Skeletal muscle satellite cell (primary cell): ENCODE measurements at regions not wholly inside any gene's neighbourhood (a gene's known extent, or its start where the extent isn't known, plus 50 kb on each side); places are given as distances from the start of the nearest gene placed in this dataset.
A peak's percentile ranks its signal among the peaks of the same experiment; 100 is the strongest.

Experiments
- H3K27me3 ChIP-seq: 2 replicates; pipeline ENCODE4 v1.7.0; 2013; ENCODE audit warnings: low read length; ENCODE audit not compliant: control insufficient read depth, insufficient read depth
- H3K36me3 ChIP-seq: 2 replicates; pipeline ENCODE4 v1.7.0; 2013; ENCODE audit warnings: mild to moderate bottlenecking, control low read depth, low read length; ENCODE audit not compliant: insufficient read depth
- H3K4me1 ChIP-seq: 2 replicates; pipeline ENCODE4 v1.7.0; 2013; ENCODE audit warnings: low read length; ENCODE audit not compliant: control insufficient read depth, insufficient read depth
- H3K4me2 ChIP-seq: 2 replicates; pipeline ENCODE4 v1.7.0; 2013; ENCODE audit warnings: mild to moderate bottlenecking, low read length
- H3K4me3 ChIP-seq: 2 replicates; pipeline ENCODE4 v1.7.0; 2013; ENCODE audit warnings: low read length
- H3K9ac ChIP-seq: 2 replicates; pipeline ENCODE4 v1.7.0; 2013; ENCODE audit warnings: mild to moderate bottlenecking, low read depth, low read length, moderate library complexity
- H3K9me3 ChIP-seq: replicated peaks from 2 replicates; pipeline ENCODE4 v1.7.0; 2013; ENCODE audit warnings: mild to moderate bottlenecking, control low read depth, low read length

DNA sequence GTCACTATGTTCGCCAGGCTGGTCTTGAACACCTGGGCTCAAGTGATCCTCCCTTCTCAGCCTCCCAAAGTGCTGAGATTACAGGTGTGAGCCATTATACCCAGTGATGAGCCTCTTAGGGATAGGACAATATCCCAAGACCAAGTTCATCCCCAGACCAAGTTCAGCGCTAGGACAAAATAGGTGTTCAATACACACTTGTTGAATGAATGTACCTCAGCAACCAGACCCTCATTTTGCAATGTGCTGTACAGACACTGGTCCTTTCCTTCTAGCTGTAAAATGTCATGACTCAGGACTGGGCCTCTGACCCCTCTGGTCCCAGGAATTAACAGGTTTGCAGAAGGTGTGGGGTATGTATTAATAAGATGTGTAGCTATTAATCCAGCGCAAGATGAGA, 246.0 kb downstream of the TSHZ3 start:
- Histone ChIP-seq H3K9me3 (no peaks in the 10 kb centered on the region), H3K9ac (no peak overlapping the region), H3K4me1 (no peaks in the 10 kb centered on the region), H3K36me3 (no peaks in the 10 kb centered on the region), H3K4me3 (no peak overlapping the region), H3K4me2 (no peak overlapping the region), H3K27me3 (peaks cover 10% of the 10 kb centered on the region)

DNA sequence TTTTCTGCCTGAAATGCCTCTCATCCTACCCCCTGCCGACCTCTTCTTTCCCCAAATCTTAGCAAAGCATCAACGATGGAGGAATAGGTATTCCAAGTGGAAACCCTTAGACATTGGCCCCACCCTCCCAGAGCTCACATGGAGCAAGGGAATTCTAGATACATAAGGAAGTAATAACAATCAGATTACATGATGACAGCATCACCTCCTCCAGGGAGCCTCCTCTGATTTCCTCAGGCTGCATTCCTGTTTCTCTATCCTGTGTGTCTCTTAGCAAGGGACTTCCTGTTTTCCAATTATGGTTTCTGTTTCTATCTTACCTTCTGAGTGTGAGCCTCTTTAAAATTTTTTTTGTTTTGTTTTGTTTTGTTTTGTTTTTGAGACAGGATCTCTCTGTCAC, 246.6 kb downstream of the TSHZ3 start:
- Histone ChIP-seq H3K4me3 (no peak overlapping the region), H3K4me2 (no peak overlapping the region), H3K27me3 (peaks cover 10% of the 10 kb centered on the region), H3K9me3 (no peaks in the 10 kb centered on the region), H3K36me3 (no peaks in the 10 kb centered on the region), H3K4me1 (no peaks in the 10 kb centered on the region), H3K9ac (no peak overlapping the region)

DNA sequence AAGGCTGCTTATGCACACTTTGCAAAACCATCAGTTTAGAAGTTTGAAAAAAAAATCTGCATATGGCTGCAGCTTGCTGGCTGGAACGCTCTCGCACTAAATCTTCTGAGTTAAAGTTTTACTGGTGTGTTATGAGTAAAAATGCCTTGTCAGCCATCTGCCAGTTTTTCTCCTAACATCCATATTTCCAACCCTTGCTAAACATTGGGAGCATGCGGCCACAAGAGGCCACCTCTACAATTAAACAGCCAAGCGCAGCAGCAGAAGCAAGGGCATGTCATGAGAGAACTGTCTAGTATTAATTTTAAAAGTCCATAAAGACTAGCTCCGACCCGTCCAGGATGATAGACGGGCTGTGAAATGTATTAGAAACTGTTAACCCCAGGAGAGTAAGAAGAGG, 248.3 kb downstream of the TSHZ3 start:
- H3K36me3 ChIP-seq: no peaks in the 10 kb centered on the region
- peaks cover 10% of the 10 kb centered on the region for H3K27me3 ChIP-seq
- H3K9me3 ChIP-seq: no peaks in the 10 kb centered on the region
- peaks cover 5% of the 10 kb centered on the region for H3K4me1 ChIP-seq
- no peak overlapping the region for H3K4me2 ChIP-seq
- no peak overlapping the region for H3K4me3 ChIP-seq
- H3K9ac ChIP-seq: no peak overlapping the region

DNA sequence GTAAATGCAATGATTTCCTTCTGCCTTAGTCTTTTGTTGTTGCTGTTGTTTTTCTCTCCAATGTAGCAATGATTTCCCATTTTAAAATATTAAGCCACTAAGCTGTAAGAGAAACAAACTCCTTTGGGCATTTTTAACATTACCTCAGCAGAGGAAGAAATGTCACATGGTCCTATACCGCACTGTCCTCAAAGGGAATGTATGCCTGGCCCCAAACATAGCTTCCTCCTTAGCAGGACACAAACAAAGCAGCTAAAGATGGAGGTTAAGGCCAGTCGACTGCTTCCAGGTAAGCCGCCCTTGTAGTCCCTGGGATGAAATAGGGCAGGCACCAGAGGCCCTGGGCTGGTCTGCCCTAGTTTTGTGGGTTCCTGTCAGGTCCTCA, 249.0 kb downstream of the TSHZ3 start:
- Histone ChIP-seq H3K4me2 (no peak overlapping the region), H3K4me1 (peaks cover 7% of the 10 kb centered on the region), H3K4me3 (no peak overlapping the region), H3K36me3 (no peaks in the 10 kb centered on the region), H3K27me3 (peaks cover 7% of the 10 kb centered on the region), H3K9me3 (no peaks in the 10 kb centered on the region), H3K9ac (no peak overlapping the region)

DNA sequence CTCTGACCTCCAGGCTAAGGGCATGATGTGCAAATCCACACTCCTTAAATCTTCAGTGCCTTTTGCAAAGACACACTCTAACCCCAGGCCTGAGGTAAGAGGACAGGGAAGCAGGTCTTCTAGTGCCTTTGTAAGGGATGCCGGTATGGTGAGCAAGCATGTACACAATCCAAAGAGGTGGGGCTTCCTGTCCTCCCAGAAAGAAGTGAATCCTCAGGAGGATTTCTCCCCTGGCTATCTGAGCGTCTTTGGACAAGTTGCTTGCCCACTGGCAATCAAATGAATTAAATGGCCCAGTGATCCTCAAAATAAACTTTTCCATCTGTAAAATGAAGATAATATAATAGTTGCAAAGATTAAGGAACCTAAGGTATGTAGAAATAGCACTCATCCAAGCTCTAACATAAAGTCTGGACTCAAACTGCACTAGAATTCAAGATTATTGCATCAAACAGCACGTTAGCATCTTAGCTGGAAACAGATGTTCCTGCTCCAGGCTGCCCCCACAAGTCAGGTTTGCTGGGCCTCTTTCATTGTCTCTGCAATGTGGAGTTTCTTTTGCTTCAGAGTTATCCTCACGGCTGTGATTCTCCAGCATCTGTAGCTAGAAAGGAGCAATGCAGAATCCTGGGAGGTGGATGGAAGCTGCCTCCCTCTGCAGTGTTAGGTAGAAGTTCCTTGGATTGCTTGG, 249.6 kb downstream of the TSHZ3 start:
- Histone ChIP-seq H3K4me2 (no peak overlapping the region), H3K9me3 (no peaks in the 10 kb centered on the region), H3K4me3 (no peak overlapping the region), H3K4me1 (peaks cover 7% of the 10 kb centered on the region), H3K27me3 (peaks cover 7% of the 10 kb centered on the region), H3K36me3 (no peaks in the 10 kb centered on the region), H3K9ac (no peak overlapping the region)

DNA sequence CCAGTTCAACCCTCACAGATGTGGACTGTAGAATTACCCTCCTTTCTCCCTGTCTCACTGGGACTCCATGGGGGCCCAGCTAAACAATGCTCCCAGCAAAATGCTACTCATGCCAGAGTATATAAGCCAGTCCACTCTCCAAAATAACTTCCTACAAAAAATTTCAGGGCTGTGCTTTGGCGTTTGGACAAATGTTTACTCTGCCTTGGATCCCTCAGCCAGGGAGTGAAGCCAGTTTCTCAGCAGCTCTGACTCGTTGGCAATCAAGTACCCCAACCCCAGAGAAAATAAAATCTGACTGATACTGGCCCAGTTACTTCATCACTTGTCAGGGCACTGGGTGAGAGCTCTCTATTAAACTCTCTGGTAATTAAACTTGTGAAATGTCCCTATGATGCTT, 250.4 kb downstream of the TSHZ3 start:
- Histone ChIP-seq H3K4me2 (no peak overlapping the region), H3K27me3 (peaks cover 7% of the 10 kb centered on the region), H3K9ac (no peak overlapping the region), H3K36me3 (no peaks in the 10 kb centered on the region), H3K4me1 (peaks cover 7% of the 10 kb centered on the region), H3K4me3 (no peak overlapping the region), H3K9me3 (no peaks in the 10 kb centered on the region)

DNA sequence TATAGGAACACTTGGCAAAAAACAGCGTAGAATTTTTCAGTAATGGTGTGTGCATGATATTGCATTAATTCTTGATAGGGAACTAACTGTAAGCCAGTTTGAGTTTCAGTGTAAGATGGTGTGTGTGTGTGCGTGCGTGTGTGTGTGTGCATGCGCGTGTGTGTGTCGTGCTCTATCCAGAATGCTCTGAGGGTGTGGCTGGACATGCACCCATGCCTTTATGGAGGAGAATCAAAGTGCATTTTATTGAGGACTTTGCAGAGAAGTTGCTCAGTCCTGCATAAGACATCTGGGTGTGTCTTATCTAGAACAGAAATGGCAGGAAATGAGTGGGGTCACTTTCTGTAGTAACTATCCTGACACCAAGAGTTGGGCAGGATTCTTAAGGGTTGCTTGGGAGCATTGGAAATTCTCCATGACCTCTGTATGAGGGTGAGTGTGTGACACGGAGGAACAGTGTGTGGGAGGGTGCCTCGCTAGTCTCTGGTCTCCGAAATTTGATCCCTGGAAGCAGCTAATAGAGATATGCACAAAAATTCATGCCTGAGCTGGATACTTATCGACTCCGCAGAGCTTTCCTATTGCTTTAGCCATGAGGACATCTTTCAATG, 252.2 kb downstream of the TSHZ3 start:
- Histone ChIP-seq H3K4me2 (no peak overlapping the region), H3K27me3 (peaks cover under 1% of the 10 kb centered on the region), H3K4me3 (no peak overlapping the region), H3K9ac (no peak overlapping the region), H3K9me3 (no peaks in the 10 kb centered on the region), H3K4me1 (peaks cover 7% of the 10 kb centered on the region), H3K36me3 (no peaks in the 10 kb centered on the region)

DNA sequence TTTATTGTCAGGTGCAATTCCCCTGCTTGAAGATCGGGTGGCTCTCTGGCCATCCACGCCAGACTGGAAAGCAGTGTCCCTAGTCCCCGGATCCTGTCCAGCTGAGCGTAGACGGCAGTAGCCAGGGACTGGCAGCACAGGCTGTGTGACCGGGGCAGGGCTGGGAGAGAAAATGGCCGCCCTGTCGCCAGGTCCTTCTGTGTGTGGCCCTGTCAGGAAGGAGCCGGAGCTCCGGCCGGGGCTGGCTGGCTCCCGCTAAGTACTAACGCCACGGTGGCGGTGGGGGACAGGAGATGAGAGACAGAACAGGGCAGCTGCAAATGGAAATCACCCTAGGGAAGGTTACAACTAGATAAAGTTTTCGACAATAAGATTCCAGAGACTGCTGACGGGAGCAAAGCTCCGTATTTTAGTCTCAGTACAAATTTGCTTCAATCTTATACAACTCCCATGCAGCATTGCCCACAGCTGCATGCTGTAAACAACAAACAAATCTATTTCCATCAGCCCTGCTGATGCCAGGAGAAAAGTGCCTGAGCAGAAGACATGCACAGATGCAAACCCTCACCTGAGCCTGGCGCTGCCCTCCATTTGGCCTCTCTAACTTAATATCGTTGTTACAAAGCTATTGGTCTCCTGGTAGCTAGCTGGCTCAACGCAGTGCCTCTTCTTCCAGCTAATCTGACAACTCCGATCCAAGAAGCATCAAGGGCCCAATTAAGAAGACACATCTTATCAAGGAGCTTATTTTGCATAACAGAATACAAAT, 253.0 kb downstream of the TSHZ3 start:
- H3K36me3 ChIP-seq: no peaks in the 10 kb centered on the region
- no peaks in the 10 kb centered on the region for H3K9me3 ChIP-seq
- H3K4me1 ChIP-seq: peaks cover 7% of the 10 kb centered on the region
- no peaks in the 10 kb centered on the region for H3K27me3 ChIP-seq
- H3K4me3 ChIP-seq: peak overlapping the region; percentile 38
- no peak overlapping the region for H3K9ac ChIP-seq
- H3K4me2 ChIP-seq: peak overlapping the region; percentile 52

DNA sequence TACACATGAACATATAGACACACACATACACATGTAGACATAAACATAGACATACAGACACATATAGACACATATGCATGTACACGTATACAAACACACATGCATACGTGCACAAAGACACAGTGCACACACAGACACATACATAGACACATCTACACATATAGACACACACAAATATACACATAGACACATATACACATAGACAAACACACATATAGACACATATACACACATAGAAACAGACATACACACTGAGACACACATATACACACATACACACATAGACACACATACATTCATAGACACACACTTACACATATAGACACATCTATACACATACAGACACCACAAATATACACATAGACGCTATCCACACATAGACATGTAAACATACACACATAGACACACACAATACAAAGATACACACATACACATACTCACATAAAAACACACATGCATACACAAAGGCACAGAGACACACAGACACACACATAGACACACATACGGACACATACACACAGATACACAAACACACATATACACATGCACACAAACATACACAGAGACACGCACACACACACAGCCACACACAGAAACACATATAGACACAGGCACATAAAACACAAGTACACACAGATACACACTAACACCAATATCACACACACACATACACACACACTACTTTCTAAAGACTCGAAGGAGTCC, 254.0 kb downstream of the TSHZ3 start:
- no peak overlapping the region for H3K4me3 ChIP-seq
- H3K9ac ChIP-seq: no peak overlapping the region
- no peaks in the 10 kb centered on the region for H3K9me3 ChIP-seq
- peaks cover 7% of the 10 kb centered on the region for H3K4me1 ChIP-seq
- no peaks in the 10 kb centered on the region for H3K27me3 ChIP-seq
- H3K4me2 ChIP-seq: no peak overlapping the region
- no peaks in the 10 kb centered on the region for H3K36me3 ChIP-seq

DNA sequence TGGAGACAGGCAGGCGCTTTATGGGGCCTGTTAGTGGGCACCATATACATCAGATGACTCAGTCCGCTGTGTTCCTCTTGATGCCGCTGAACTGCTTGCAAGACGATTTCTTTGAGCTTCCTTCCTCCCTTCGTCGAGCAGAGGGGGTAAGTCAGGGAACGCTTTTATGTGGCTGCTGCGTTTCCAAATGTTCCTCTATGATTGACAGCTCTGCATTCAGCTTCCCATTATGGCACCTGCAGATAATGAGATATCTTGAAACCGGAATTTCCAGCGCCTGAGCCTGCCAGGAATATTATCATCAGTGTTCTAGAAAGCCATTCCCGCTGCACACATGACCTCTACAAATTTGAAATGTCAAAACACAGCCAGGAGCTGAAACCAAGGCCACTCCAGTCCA, 257.0 kb downstream of the TSHZ3 start:
- no peak overlapping the region for H3K9ac ChIP-seq

DNA sequence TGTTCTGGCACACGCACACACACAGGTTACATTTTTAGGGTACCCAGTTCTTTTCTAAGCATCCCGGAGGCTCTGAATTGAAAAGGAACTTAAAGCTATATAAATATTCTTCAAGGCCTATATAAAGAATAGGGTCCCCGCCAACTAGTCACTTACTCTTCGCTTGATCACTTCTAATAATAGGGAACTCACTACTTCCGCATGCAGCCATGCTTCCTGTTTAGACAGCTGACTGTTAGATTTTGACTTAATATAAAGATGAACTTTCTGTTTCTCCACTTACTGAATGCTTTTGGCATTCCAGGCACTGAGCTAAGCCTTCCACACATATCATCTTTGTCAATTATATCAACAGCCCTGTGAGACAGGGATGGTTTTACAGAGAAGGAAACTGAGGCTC, 259.6 kb downstream of the TSHZ3 start:
- no peaks in the 10 kb centered on the region for H3K36me3 ChIP-seq
- H3K4me3 ChIP-seq: no peak overlapping the region
- no peaks in the 10 kb centered on the region for H3K9me3 ChIP-seq
- peaks cover 3% of the 10 kb centered on the region for H3K27me3 ChIP-seq
- no peak overlapping the region for H3K4me2 ChIP-seq
- H3K9ac ChIP-seq: no peak overlapping the region
- H3K4me1 ChIP-seq: no peaks in the 10 kb centered on the region

More for the DNA sequence above, 257.0 kb downstream of the TSHZ3 start:
- Histone ChIP-seq H3K4me1 (peaks cover 7% of the 10 kb centered on the region), H3K4me3 (no peak overlapping the region), H3K4me2 (no peak overlapping the region), H3K27me3 (peaks cover 3% of the 10 kb centered on the region), H3K9me3 (no peaks in the 10 kb centered on the region), H3K36me3 (no peaks in the 10 kb centered on the region)
